KMS-11 (cell line): ENCODE measurements at regions not wholly inside any gene's neighbourhood (a gene's known extent, or its start where the extent isn't known, plus 50 kb on each side); places are given as distances from the start of the nearest gene placed in this dataset.
"Not testable (repeated sequence)": the region's sequence is repeated elsewhere in the genome, so short reads cannot be mapped to it uniquely, and the experiment has no call there.

Experiments
- H2AFZ ChIP-seq: fragments of 200-600 bp; sonication (generic); 2 replicates; pipeline ENCODE4 v1.6.1; 2016; ENCODE audit warnings: antibody characterized with exemption, mixed run types, low read depth
- H3K27ac ChIP-seq: fragments of 200-600 bp; sonication (generic); 2 replicates; pipeline ENCODE4 v1.6.1; 2016; ENCODE audit warnings: mild to moderate bottlenecking, mixed run types
- H3K27me3 ChIP-seq: fragments of 200-600 bp; sonication (generic); 2 replicates; pipeline ENCODE4 v1.6.1; 2017; ENCODE audit warnings: mild to moderate bottlenecking, low read depth, mixed run types, moderate library complexity; ENCODE audit not compliant: insufficient read depth
- H3K36me3 ChIP-seq: fragments of 200-600 bp; sonication (generic); 2 replicates; pipeline ENCODE4 v1.6.1; 2017; ENCODE audit warnings: mild to moderate bottlenecking, mixed run types; ENCODE audit not compliant: insufficient read depth
- H3K4me1 ChIP-seq: fragments of 200-600 bp; sonication (generic); 2 replicates; pipeline ENCODE4 v1.6.1; 2016; ENCODE audit warnings: mild to moderate bottlenecking, low read depth, mixed run types; ENCODE audit not compliant: poor library complexity, severe bottlenecking
- H3K4me2 ChIP-seq: fragments of 200-600 bp; sonication (generic); 2 replicates; pipeline ENCODE4 v1.7.0; 2016; ENCODE audit warnings: mild to moderate bottlenecking, mixed run types
- H3K4me3 ChIP-seq: fragments of 200-600 bp; sonication (generic); IDR thresholded peaks from 2 replicates; pipeline ENCODE4 v1.6.1; 2017; ENCODE audit warnings: low read depth, low read length, mixed read lengths; ENCODE audit not compliant: insufficient read depth
- H3K79me2 ChIP-seq: fragments of 200-600 bp; sonication (generic); 2 replicates; pipeline ENCODE4 v1.6.1; 2016; ENCODE audit warnings: low read depth, mixed run types; ENCODE audit not compliant: insufficient read depth
- H3K9ac ChIP-seq: fragments of 200-600 bp; sonication (generic); 2 replicates; pipeline ENCODE4 v1.6.1; 2016; ENCODE audit warnings: mild to moderate bottlenecking, mixed run types
- H4K20me1 ChIP-seq: fragments of 200-600 bp; sonication (generic); 2 replicates; pipeline ENCODE4 v1.6.1; 2016; ENCODE audit warnings: mild to moderate bottlenecking, mixed run types; ENCODE audit not compliant: insufficient read depth
- TF ChIP-seq, protein P1 (sequence below): fragments of 200-600 bp; sonication (generic); conservative IDR thresholded peaks from 2 replicates; pipeline ENCODE4 v1.6.1; 2017; ENCODE audit warnings: low read depth, mild to moderate bottlenecking, antibody characterized with exemption, low read length, moderate library complexity, mixed read lengths

DNA sequence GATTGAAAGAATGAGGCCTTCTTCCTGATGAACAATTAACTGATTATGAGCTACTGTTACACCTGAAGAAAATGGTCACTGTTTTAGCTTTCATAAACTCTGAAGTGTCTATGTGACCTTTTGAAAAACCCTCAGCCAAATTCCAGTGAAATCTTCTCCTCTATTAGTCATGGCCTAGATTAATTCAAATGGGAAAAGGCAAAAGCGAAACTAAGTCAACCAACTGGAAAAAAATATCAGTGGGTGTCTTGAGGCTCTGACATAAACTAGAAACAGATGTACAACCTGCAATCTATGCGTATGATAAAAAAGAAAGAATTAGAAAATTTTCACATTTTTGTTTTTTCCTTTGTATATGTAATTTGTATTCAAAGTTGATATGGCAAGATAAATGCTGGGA, 169.4 kb upstream of the BANK1 start:
- Histone ChIP-seq H3K4me1 (no peaks in the 10 kb centered on the region), H3K36me3 (no peaks in the 10 kb centered on the region), H3K27ac (no peak overlapping the region), H3K4me2 (no peak overlapping the region), H2AFZ (no peak overlapping the region), H3K79me2 (no peaks in the 10 kb centered on the region), H4K20me1 (no peaks in the 10 kb centered on the region), H3K9ac (no peak overlapping the region), H3K27me3 (no peaks in the 10 kb centered on the region), H3K4me3 (no peak overlapping the region)
- TF ChIP-seq, protein P1, sequence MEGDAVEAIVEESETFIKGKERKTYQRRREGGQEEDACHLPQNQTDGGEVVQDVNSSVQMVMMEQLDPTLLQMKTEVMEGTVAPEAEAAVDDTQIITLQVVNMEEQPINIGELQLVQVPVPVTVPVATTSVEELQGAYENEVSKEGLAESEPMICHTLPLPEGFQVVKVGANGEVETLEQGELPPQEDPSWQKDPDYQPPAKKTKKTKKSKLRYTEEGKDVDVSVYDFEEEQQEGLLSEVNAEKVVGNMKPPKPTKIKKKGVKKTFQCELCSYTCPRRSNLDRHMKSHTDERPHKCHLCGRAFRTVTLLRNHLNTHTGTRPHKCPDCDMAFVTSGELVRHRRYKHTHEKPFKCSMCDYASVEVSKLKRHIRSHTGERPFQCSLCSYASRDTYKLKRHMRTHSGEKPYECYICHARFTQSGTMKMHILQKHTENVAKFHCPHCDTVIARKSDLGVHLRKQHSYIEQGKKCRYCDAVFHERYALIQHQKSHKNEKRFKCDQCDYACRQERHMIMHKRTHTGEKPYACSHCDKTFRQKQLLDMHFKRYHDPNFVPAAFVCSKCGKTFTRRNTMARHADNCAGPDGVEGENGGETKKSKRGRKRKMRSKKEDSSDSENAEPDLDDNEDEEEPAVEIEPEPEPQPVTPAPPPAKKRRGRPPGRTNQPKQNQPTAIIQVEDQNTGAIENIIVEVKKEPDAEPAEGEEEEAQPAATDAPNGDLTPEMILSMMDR = no peak

DNA sequence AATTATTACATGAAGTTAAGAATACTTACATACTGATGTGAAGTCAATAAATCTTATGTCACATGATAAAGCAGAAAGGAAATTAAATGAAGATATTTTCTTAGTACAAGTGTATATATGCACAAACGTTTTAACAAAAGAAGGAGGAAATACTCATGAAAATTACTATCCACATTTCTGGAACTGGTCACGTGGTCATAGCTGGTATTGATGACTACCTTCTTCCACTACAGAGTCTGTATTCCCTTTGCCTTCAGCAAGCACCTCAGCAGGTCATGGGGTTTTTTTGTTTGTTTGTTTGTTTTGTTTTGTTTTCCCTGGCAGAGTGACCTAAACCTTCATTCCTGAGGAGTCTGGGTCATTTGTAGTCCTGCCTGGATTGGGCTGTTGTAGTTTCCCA, 174.9 kb upstream of the BANK1 start:
- no peaks in the 10 kb centered on the region for H3K36me3 ChIP-seq
- H3K9ac ChIP-seq = no peak overlapping the region
- no peak overlapping the region for H3K4me3 ChIP-seq
- TF ChIP-seq, protein P1 = no peak
- no peak overlapping the region for H2AFZ ChIP-seq
- no peaks in the 10 kb centered on the region for H3K79me2 ChIP-seq
- no peak overlapping the region for H3K4me2 ChIP-seq
- no peaks in the 10 kb centered on the region for H3K27me3 ChIP-seq
- no peaks in the 10 kb centered on the region for H3K4me1 ChIP-seq
- H3K27ac ChIP-seq = no peak overlapping the region
- no peaks in the 10 kb centered on the region for H4K20me1 ChIP-seq

DNA sequence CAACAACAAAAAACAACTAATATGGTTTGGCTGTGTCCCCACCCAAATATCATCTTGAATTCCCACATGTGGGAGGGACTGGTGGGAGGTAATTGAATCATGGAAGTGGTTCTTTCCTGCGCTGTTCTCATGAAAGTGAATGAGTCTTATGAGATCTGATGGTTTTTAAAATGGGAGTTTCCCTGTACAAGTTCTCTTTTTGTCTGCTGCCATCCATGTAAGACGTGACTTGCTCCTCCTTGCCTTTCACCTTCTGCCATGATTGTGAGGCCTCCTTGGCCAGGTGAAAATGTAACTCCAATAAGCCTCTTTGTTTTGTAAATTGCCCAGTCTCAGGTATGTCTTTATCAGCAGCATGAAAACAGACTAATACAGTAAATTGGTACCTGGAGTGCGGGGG, 183.5 kb upstream of the BANK1 start:
- not testable (repeated sequence) for H3K4me2 ChIP-seq, H3K79me2 ChIP-seq, H4K20me1 ChIP-seq, H3K36me3 ChIP-seq, H3K27me3 ChIP-seq, H2AFZ ChIP-seq, H3K4me3 ChIP-seq, H3K9ac ChIP-seq, H3K4me1 ChIP-seq, H3K27ac ChIP-seq

DNA sequence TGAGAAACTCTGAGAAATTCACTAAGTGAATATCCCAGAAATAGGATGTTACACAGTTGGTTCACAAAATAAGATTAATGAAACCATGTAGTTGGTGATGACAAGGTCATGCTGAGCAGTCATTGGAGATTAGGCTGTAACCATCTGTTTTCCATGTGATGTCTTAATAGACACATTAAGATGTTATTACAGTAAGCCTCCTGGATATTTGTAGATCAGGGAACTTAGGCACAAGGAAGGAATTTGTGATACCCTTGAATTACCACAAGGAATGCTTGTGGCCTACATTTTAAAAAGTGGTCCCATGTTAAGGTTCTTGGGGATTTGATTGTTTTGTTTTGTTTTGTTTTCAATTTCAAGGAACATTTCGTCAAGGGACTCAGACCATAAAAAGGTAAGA, 185.6 kb upstream of the BANK1 start:
- H4K20me1 ChIP-seq = no peaks in the 10 kb centered on the region
- no peaks in the 10 kb centered on the region for H3K36me3 ChIP-seq
- TF ChIP-seq, protein P1 = no peak
- no peak overlapping the region for H3K27ac ChIP-seq
- no peaks in the 10 kb centered on the region for H3K4me1 ChIP-seq
- no peak overlapping the region for H3K4me3 ChIP-seq
- H3K27me3 ChIP-seq = no peaks in the 10 kb centered on the region
- H3K79me2 ChIP-seq = no peaks in the 10 kb centered on the region
- H2AFZ ChIP-seq = no peak overlapping the region
- H3K4me2 ChIP-seq = no peak overlapping the region
- H3K9ac ChIP-seq = no peak overlapping the region

DNA sequence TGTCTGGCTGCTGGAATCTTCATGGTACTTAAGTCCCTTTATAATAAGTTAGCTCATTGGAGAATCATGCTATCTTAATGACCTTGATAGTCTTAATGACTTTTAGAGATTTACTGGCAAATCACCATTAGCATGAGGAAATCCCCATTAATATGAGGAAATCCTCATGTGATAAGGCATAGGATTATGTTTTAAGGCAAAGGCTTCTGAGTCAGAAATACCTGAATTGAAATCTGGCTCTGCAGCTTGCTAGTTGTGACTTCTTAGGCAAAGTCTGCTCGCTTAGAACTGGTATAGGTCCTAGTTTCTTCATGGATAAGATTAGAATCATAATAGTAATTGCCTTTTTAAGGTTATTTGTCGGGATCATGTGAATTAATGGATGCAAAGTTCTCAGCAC, 190.2 kb upstream of the BANK1 start:
- Histone ChIP-seq H3K36me3 (no peaks in the 10 kb centered on the region), H2AFZ (no peak overlapping the region), H3K27me3 (no peaks in the 10 kb centered on the region), H3K4me1 (peaks cover 6% of the 10 kb centered on the region), H4K20me1 (no peaks in the 10 kb centered on the region), H3K4me2 (no peak overlapping the region), H3K4me3 (no peak overlapping the region), H3K9ac (no peak overlapping the region), H3K79me2 (no peaks in the 10 kb centered on the region), H3K27ac (no peak overlapping the region)
- TF ChIP-seq, protein P1 = no peak
